Uterus (tissue), 2 donors: ENCODE measurements at regions not wholly inside any gene's neighbourhood (a gene's known extent, or its start where the extent isn't known, plus 50 kb on each side); places are given as distances from the start of the nearest gene placed in this dataset.

Experiments used
- CTCF ChIP-seq, 4 experiments: fragments of 200-600 bp in 2 of 4; fragments of 450-650 bp in 2 of 4; sonication (generic) in 2 of 4; IDR thresholded peaks; one replicate each; pipeline ENCODE4 v1.5.1; 2016 to 2019; ENCODE audit warnings: antibody characterized with exemption in 4 of 4, mild to moderate bottlenecking in 2 of 4, moderate library complexity in 1 of 4
- POLR2A ChIP-seq, 2 donors: fragments of 450-650 bp; IDR thresholded peaks; one replicate each; pipeline ENCODE4 v1.6.1; 2016; ENCODE audit warnings: antibody characterized with exemption in 2 of 2, mild to moderate bottlenecking in 1 of 2, moderate library complexity in 1 of 2

- TF ChIP-seq CTCF (IDR thresholded peaks at IDR 0.05) (no peak), POLR2A (IDR thresholded peaks at IDR 0.05) (no peak)
These were observed 565.4 kb upstream of the AUTS2 start for GRCh38 chr7:69032848-69033247.
